HepG2 (cell line): ENCODE measurements at regions not wholly inside any gene's neighbourhood (a gene's known extent, or its start where the extent isn't known, plus 50 kb on each side); places are given as distances from the start of the nearest gene placed in this dataset.
"Not testable (repeated sequence)": the region's sequence is repeated elsewhere in the genome, so short reads cannot be mapped to it uniquely, and the experiment has no call there.

Experiments used
- ATAC-seq: fragments of 200-7000 bp; cut with Tn5 transposase; 3 replicates; pipeline ENCODE4 v1.9.1; 2020; ENCODE audit warnings: mild to moderate bottlenecking, moderate library complexity
- BruUV-seq: library from RNA; stranded (reverse); fragments of 400-500 nt; replicated peaks from 2 replicates; lab custom pipeline; 2021; lab: Mats Ljungman, UMichigan
- CTCF ChIA-PET: fragments of 300-600 bp; formaldehyde crosslinking; extraction: SDS; loops from one replicate; lab custom pipeline; 2021; ENCODE audit warnings: low total read pairs, inconsistent platforms, low intra/inter-chr PET ratio; lab: Yijun Ruan, JAX
- POLR2A ChIA-PET: fragments of 350-600 bp; sonication (Branson Sonifier 250); formaldehyde crosslinking; loops from one replicate; lab custom pipeline; 2020; ENCODE audit warnings: antibody characterized with exemption, inconsistent platforms; lab: Yijun Ruan, JAX
- DNase-seq: peaks from one replicate; pipeline ENCODE4 v3.0.0-alpha.2; 2015; ENCODE audit warnings: low spot score
- FAIRE-seq: peaks from 3 replicates; lab custom pipeline; 2011; peaks lifted over from hg19 to GRCh38; lab: Jason Lieb, UNC
- H2AFZ ChIP-seq: one replicate; pipeline ENCODE4 v1.6.1; 2011; ENCODE audit warnings: low read length, inconsistent platforms
- H3K27ac ChIP-seq: fragments of 300-600 bp; 3 replicates; pipeline ENCODE4 v1.8.0; 2011; ENCODE audit warnings: mixed run types, mild to moderate bottlenecking, mixed read lengths, low read length, inconsistent platforms; ENCODE audit not compliant: insufficient read depth; ENCODE audit errors: extremely low read length
- H3K27me3 ChIP-seq, 2 experiments: fragments of 200-600 bp in 1 of 2; 2 replicates in 1 of 2; 3 replicates in 1 of 2; pipeline versions ENCODE4 v1.6.0 to v1.8.0; 2011; ENCODE audit warnings: low read length in 2 of 2, mild to moderate bottlenecking in 2 of 2, moderate library complexity in 2 of 2, inconsistent platforms in 1 of 2; ENCODE audit not compliant: insufficient read depth in 2 of 2, control insufficient read depth in 1 of 2
- H3K36me3 ChIP-seq, 2 experiments: fragments of 200-600 bp in 1 of 2; replicated peaks in 1 of 2; 2 replicates in 1 of 2; 3 replicates in 1 of 2; pipeline versions ENCODE4 v1.5.1 to v1.8.0; 2011; ENCODE audit warnings: low read length in 2 of 2, inconsistent platforms in 1 of 2; ENCODE audit not compliant: insufficient read depth in 2 of 2, control insufficient read depth in 1 of 2
- H3K4me1 ChIP-seq: 2 replicates; pipeline ENCODE4 v1.5.1; 2012; ENCODE audit warnings: low read length, inconsistent platforms; ENCODE audit not compliant: insufficient read depth
- H3K4me2 ChIP-seq: 2 replicates; pipeline ENCODE4 v1.6.0; 2011; ENCODE audit warnings: low read depth, low read length, inconsistent platforms
- H3K4me3 ChIP-seq, 3 experiments: fragments of 200-600 bp in 1 of 3; sonication (generic), shearing (Covaris generic) in 1 of 3; replicated peaks in 1 of 3; 2 replicates each; pipeline ENCODE4 v1.5.1; 2011 to 2016; ENCODE audit warnings: low read length in 3 of 3, inconsistent platforms in 2 of 3, low read depth in 2 of 3, mild to moderate bottlenecking in 2 of 3, control low read depth in 1 of 3, mixed read lengths in 1 of 3; ENCODE audit not compliant: insufficient read depth in 1 of 3
- H3K79me2 ChIP-seq: one replicate; pipeline ENCODE4 v1.6.1; 2011; ENCODE audit warnings: low read length, inconsistent platforms; ENCODE audit not compliant: insufficient read depth
- H3K9ac ChIP-seq: 2 replicates; pipeline ENCODE4 v1.6.0; 2011; ENCODE audit warnings: mild to moderate bottlenecking, low read depth, low read length, inconsistent platforms; ENCODE audit not compliant: insufficient read depth
- H3K9me3 ChIP-seq: 2 replicates; pipeline ENCODE4 v1.5.1; 2012; ENCODE audit warnings: mild to moderate bottlenecking, low read length
- H4K20me1 ChIP-seq: 2 replicates; pipeline ENCODE4 v1.6.0; 2011; ENCODE audit warnings: inconsistent platforms, mild to moderate bottlenecking, low read length, moderate library complexity; ENCODE audit not compliant: insufficient read depth
- WGBS: methylation state at CpG from one replicate; pipeline ENCODE4 v1.1.6; 2017; ENCODE audit warnings: low lambda C conversion rate; 5-methylcytosine and 5-hydroxymethylcytosine counted together
- in situ Hi-C: cut with HindIII; loops from 2 replicates; pipeline ENCODE4 v1.10.0; 2017; ENCODE audit warnings: low pct_unique_long_range_greater_than_20kb; ENCODE audit not compliant: extremely low pct_ligation_motif_present
- intact Hi-C: fragments of 100-400 bp; cut with micrococcal nuclease; formaldehyde crosslinking; loops from one replicate; pipeline ENCODE4 v1.10.0; 2022; ENCODE audit not compliant: unreplicated experiment

DNA sequence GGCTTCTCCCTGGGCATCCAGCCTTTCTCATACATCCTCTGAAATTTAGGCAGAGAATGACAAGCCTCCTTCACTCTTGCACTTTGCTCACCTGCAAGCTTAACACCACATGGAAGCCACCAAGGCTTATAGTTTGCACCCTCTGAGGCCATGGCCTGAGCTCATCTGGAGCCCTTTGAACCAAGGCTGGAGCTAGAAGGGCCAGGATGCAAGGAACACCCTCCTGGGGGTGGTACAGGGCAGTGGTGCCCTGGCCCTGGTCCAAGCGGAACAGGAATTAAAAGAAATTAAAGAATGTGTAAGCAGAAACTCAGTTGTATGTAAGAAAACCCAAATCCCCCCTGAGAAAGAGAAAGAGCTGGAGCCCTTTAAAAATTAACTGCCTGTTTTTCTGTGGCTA lies 221.9 kb downstream of the POTEH start:
- 11% methylated on average over 1 of the region's 1 CpG for WGBS
- intact Hi-C loops, result not testable (repeated sequence)

DNA sequence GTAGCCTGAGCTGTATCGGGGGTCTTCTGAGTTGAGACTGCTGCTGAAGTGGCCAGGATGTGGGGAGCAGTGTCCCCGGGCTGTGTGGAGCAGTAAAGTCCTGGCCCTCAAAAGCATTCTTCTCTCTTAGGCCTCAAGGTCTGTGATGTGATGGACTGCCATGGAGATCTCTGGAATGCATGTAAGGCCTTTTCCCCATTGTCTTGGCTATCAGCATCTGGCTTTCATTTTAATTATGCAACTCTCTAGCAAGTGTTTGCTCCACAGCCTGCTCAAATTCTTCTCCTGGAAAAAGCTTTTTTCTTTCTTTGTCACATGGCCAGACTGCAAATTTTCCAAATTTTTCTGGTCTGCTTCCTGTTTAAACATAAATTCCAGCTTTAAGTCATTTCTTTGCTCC lies 229.3 kb downstream of the POTEH start:
- H2AFZ ChIP-seq, H3K79me2 ChIP-seq, ATAC-seq, H3K9me3 ChIP-seq, intact Hi-C loops, BruUV-seq, H3K4me3 ChIP-seq, H3K27me3 ChIP-seq, POLR2A ChIA-PET, H3K9ac ChIP-seq, in situ Hi-C loops, H4K20me1 ChIP-seq, H3K4me2 ChIP-seq, CTCF ChIA-PET, H3K36me3 ChIP-seq, DNase-seq, FAIRE-seq, H3K27ac ChIP-seq: not testable (repeated sequence)
- no CpG with 5 or more reads among the region's 2 CpGs for WGBS
- peaks cover 11% of the 10 kb centered on the region; the same call in 1 of the 2 replicates for H3K4me1 ChIP-seq

More for the DNA sequence above, 221.9 kb downstream of the POTEH start:
- DNase-seq, H3K9me3 ChIP-seq, H2AFZ ChIP-seq, H3K36me3 ChIP-seq, ATAC-seq, H3K4me1 ChIP-seq, CTCF ChIA-PET, H4K20me1 ChIP-seq, POLR2A ChIA-PET, H3K27me3 ChIP-seq, H3K4me2 ChIP-seq, FAIRE-seq, H3K9ac ChIP-seq, H3K27ac ChIP-seq, H3K4me3 ChIP-seq, BruUV-seq, in situ Hi-C loops, H3K79me2 ChIP-seq: not testable (repeated sequence)

- H3K4me1 ChIP-seq, result peaks cover 11% of the 10 kb centered on the region; the same call in 1 of the 2 replicates
- H3K4me2 ChIP-seq, H3K27ac ChIP-seq, FAIRE-seq, H3K9me3 ChIP-seq, H4K20me1 ChIP-seq, CTCF ChIA-PET, H3K79me2 ChIP-seq, DNase-seq, BruUV-seq, intact Hi-C loops, H3K4me3 ChIP-seq, H3K27me3 ChIP-seq, POLR2A ChIA-PET, H2AFZ ChIP-seq, in situ Hi-C loops, H3K9ac ChIP-seq, H3K36me3 ChIP-seq: not testable (repeated sequence)
- WGBS, result 41% methylated on average over 4 of the region's 4 CpGs
- ATAC-seq, result peak; percentile 13; the same call in 2 of the 3 replicates
Observed at GRCh38 chr22:15920941-15921340, 231.1 kb downstream of the POTEH start.

DNA sequence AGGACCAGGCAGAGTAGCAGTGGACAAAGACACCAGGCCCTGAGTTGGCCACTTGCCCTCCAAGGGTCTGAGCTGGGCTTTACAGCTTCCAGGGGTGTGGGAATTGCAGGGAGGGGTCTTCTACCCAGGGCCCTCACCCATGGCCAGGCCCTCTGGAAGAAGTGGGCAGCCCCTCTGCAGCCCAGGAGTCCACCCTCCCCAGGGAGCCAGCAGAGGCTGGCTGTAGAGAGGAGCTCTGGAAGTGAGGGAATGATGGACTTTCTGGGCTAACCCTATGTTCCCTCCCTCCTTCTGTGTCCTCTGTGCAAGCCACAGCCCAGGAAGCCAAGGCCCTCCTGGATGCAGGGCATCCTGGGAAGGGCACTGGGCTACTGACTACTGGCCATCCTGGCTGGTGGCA lies 232.3 kb downstream of the POTEH start:
- H3K36me3 ChIP-seq, H3K4me3 ChIP-seq, BruUV-seq, FAIRE-seq, H4K20me1 ChIP-seq, H3K27me3 ChIP-seq, H3K9me3 ChIP-seq, H3K27ac ChIP-seq, H3K9ac ChIP-seq, DNase-seq, H3K79me2 ChIP-seq, H2AFZ ChIP-seq, in situ Hi-C loops, intact Hi-C loops, POLR2A ChIA-PET, CTCF ChIA-PET, H3K4me2 ChIP-seq: not testable (repeated sequence)
- peaks cover 11% of the 10 kb centered on the region; the same call in 1 of the 2 replicates for H3K4me1 ChIP-seq
- peak; percentile 11 for ATAC-seq
